ENCODE measurements at regions not wholly inside any gene's neighbourhood (a gene's known extent, or its start where the extent isn't known, plus 50 kb on each side); places are given as distances from the start of the nearest gene placed in this dataset.

DNA sequence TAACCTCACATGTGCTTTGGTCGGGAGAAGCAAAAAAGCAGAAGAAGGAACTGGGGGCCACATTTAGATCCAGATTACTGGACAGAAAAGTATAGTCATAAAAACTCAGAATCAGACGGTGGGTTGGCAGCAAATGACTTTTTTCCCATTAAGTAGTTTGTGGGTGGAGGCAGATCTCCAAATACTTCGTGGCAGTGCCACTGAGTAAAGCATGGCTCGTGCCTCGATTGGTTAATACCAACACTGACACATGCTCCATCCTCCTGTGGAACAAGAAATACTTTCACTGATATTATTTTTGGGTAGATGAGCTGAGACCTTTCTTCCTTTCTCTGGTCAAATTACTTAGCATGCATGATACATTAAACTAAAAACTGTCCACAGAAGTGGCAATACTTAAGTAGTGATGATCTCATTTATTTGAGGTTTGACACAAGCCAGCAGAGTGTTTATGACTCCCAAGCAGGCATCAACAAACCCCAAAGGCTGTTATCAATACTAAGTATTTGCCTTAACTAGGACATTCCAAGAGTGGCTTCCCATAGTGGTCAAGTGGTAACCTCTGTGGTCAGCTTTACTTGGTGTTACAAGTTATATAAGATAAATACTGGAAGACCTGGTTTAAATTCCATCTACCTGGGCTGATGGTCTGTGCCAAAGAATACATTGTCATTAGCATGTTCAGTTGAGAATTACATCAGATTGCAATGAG lies 500.0 kb upstream of the RUNX1 start:
- TF ChIP-seq, protein P1, sequence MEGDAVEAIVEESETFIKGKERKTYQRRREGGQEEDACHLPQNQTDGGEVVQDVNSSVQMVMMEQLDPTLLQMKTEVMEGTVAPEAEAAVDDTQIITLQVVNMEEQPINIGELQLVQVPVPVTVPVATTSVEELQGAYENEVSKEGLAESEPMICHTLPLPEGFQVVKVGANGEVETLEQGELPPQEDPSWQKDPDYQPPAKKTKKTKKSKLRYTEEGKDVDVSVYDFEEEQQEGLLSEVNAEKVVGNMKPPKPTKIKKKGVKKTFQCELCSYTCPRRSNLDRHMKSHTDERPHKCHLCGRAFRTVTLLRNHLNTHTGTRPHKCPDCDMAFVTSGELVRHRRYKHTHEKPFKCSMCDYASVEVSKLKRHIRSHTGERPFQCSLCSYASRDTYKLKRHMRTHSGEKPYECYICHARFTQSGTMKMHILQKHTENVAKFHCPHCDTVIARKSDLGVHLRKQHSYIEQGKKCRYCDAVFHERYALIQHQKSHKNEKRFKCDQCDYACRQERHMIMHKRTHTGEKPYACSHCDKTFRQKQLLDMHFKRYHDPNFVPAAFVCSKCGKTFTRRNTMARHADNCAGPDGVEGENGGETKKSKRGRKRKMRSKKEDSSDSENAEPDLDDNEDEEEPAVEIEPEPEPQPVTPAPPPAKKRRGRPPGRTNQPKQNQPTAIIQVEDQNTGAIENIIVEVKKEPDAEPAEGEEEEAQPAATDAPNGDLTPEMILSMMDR (IDR thresholded peaks at IDR 0.05; ENCODE audit: low read depth, low read length), result no peak

DNA sequence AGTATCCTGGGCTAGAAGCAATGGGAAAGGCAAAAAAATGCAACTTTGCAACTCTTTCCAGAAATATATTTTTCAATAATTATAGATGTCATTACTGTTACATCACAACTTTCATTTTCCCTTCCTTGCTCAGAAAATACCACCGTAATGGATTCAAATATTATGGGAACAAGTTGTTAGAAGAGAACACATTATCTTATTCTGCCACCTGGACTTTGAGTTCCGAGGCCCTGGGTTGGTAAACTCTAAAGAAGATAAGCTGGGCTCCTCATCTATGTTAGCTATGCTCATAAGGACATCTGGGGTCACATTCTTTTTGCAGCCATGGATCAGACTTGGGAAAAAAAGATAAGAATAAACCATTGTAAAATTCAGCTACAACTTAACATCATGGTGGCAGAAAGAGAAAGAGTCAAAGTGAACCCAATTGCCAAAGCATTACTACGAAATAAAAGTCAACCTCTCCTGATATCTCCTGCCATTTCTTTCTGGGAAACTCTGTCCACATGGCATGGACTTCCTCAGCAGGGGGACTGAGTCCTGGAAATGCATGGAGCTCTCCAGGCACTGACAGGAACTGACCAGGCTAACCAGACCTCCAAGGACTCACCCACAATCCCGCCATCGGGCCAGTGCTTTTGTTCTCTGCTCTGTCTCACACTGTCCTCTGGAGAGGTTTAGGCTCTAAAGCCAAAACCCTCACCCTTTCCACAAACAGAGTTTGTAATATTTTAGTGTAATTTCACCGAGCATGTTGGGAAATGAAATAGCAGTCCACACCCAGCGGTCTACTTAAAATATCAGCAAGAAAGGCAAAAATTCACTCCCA lies 499.1 kb upstream of the RUNX1 start:
- no peak for DNase-seq (ENCODE audit: extremely low read depth, low read depth)
- TF ChIP-seq, protein P1 (IDR thresholded peaks at IDR 0.05; ENCODE audit: low read depth, low read length), result no peak

More for the DNA sequence above, 500.0 kb upstream of the RUNX1 start:
- no peak for DNase-seq (ENCODE audit: extremely low read depth, low read depth)

DNA sequence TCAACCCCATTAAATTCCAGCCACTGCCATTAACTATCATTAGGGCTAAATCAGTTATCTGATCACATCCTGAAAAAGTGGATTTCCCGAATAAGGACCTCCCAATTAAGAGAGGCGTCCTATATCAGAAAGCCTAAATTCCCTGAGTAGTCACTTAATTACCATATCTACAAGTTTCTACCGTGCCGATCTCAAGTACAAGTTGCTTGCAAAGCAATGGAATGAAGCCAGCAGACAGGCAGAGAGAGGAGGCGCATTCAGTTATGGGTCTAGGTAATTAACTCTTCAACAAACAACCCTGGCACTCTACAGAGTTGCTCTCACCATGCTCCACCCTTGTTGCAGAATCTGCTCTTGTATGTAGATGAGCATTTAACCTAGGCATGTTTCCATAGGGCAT lies 494.6 kb upstream of the RUNX1 start:
- TF ChIP-seq, protein P1 (IDR thresholded peaks at IDR 0.05; ENCODE audit: low read depth, low read length), result no peak
- no peak for DNase-seq (ENCODE audit: extremely low read depth, low read depth)

DNA sequence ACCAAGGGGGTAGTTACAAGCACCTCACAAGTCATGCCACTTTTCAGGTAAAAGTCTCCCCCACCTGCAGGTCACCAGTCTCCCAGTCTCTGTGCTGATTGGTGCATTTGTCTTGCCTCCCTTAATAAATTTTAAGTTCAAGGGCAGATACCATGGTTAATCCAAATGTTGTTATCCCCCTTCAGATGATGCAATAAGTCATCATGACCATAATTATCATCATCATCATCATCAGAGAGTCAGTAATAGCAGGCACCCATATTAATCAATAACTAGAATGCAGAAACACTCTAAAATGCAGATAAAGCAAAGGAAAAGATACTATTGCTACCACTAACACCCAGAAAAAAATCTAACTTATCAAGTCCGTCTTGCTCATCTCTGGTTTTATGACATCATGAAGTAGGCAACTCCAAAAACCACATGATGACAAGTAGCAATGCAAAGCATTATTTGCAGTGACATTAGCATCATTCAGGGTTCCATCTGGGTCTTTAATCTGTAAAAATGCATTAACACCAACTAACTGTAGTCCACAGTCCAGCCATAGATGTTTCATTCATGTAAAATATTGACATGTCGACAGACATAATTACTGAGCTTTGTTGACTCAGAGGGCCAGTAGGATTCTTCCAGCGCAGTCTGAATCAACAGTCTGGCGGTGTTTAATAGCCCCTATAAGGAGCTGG lies 492.0 kb upstream of the RUNX1 start:
- TF ChIP-seq, protein P1 (IDR thresholded peaks at IDR 0.05; ENCODE audit: low read depth, low read length), result no peak
- no peak for DNase-seq (ENCODE audit: extremely low read depth, low read depth)

DNA sequence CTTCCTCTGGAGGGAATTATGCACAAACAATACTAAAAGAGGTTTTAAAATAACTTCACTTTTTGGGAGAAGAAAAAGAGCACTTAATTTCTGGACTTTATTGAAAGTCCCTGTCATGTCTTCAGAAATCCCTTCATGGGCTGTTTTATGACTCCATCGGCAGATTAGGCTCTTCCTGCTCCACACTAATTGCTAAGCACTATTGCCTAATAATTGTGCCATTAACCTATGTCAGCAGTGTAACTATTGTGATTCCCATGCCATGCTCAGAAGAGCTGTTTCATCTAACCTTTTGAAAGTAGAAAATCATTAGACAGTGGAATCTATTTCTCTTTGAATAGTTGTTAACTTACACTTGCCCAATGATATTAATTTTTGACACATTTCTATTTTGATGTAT lies 489.3 kb upstream of the RUNX1 start:
- DNase-seq (ENCODE audit: extremely low read depth, low read depth), result no peak

DNA sequence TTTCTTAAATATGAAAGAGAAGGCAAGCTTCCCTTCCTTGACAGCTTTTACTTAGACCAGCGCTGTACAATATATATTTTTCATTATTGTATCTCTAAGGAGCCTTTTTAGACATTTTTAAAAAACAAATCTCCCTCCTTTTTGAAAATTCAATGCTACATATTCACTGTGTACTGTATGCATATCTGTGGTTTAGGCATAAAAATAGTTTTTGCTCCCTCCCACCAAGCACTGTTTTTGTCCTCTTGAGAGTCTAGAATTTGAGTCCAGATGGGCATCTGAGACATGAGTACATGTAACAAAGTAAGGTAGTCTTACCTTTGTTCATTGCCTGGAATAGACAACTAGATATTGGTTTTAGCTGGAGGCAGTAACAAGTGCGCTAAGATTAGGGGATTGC lies 488.5 kb upstream of the RUNX1 start:
- TF ChIP-seq, protein P1 (IDR thresholded peaks at IDR 0.05; ENCODE audit: low read depth, low read length), result no peak
- no peak for DNase-seq (ENCODE audit: extremely low read depth, low read depth)

More for the DNA sequence above, 489.3 kb upstream of the RUNX1 start:
- TF ChIP-seq, protein P1 (IDR thresholded peaks at IDR 0.05; ENCODE audit: low read depth, low read length), result no peak

Measured in AG09319 (cell line).